ENCODE measurements at regions not wholly inside any gene's neighbourhood (a gene's known extent, or its start where the extent isn't known, plus 50 kb on each side); places are given as distances from the start of the nearest gene placed in this dataset.

DNA sequence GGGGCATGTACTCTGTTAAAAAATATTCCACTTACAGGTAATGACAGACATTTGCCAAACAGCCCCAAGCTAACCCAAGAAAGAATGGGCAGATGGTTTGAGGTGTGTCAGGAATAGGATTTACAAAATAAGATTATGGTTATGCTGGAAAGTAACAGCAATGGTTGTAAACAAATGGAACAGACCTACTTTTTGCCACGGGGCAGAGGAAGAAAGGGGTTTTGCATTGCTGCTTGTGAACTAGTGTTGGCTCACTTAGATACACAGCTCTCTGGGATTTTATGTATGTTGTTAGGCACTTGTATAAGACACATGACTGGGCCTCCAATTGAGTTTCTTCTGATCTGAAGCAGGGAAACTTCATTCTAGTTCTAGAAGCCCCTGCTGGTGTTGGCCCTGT lies 191.5 kb upstream of the GDNF start:
- TF ChIP-seq, protein P1, sequence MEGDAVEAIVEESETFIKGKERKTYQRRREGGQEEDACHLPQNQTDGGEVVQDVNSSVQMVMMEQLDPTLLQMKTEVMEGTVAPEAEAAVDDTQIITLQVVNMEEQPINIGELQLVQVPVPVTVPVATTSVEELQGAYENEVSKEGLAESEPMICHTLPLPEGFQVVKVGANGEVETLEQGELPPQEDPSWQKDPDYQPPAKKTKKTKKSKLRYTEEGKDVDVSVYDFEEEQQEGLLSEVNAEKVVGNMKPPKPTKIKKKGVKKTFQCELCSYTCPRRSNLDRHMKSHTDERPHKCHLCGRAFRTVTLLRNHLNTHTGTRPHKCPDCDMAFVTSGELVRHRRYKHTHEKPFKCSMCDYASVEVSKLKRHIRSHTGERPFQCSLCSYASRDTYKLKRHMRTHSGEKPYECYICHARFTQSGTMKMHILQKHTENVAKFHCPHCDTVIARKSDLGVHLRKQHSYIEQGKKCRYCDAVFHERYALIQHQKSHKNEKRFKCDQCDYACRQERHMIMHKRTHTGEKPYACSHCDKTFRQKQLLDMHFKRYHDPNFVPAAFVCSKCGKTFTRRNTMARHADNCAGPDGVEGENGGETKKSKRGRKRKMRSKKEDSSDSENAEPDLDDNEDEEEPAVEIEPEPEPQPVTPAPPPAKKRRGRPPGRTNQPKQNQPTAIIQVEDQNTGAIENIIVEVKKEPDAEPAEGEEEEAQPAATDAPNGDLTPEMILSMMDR (IDR thresholded peaks at IDR 0.05; ENCODE audit: low read length), result no peak
- TF ChIP-seq EZH2 (IDR thresholded peaks at IDR 0.05; ENCODE audit: borderline replicate concordance, low read length), result no peak
